IMR-90 (cell line): ENCODE measurements at regions not wholly inside any gene's neighbourhood (a gene's known extent, or its start where the extent isn't known, plus 50 kb on each side); places are given as distances from the start of the nearest gene placed in this dataset.

Experiments
- BHLHE40 ChIP-seq: fragments of 150-350 bp; IDR thresholded peaks from 2 replicates; pipeline ENCODE4 v1.6.1; 2016; ENCODE audit warnings: mild to moderate bottlenecking, low read depth, low read length
- CHD1 ChIP-seq: IDR thresholded peaks from 2 replicates; pipeline ENCODE4 v1.6.1; 2012; ENCODE audit warnings: low read depth, low read length, improper control_type of control experiment
- FOS ChIP-seq: fragments of 150-350 bp; IDR thresholded peaks from 2 replicates; pipeline ENCODE4 v1.6.1; 2016; ENCODE audit warnings: low read depth, low read length
- MAZ ChIP-seq: IDR thresholded peaks from 2 replicates; pipeline ENCODE4 v1.6.1; 2012; ENCODE audit warnings: low read depth, mild to moderate bottlenecking, low read length, improper control_type of control experiment, moderate library complexity, borderline replicate concordance
- MXI1 ChIP-seq: IDR thresholded peaks from 2 replicates; pipeline ENCODE4 v1.6.1; 2012; ENCODE audit warnings: low read depth, mild to moderate bottlenecking, low read length, moderate library complexity, borderline replicate concordance
- NFE2L2 ChIP-seq: fragments of 150-350 bp; IDR thresholded peaks from 2 replicates; pipeline ENCODE4 v1.6.1; 2016; ENCODE audit warnings: low read depth, mild to moderate bottlenecking, low read length
- POLR2A ChIP-seq: IDR thresholded peaks from 2 replicates; pipeline ENCODE4 v1.6.1; 2012; ENCODE audit warnings: mild to moderate bottlenecking, low read depth, low read length
- RAD21 ChIP-seq: IDR thresholded peaks from 2 replicates; pipeline ENCODE4 v1.6.1; 2012; ENCODE audit warnings: low read length, improper control_type of control experiment
- RCOR1 ChIP-seq: IDR thresholded peaks from 2 replicates; pipeline ENCODE4 v1.6.1; 2012; ENCODE audit warnings: mild to moderate bottlenecking, low read length, improper control_type of control experiment; ENCODE audit not compliant: insufficient replicate concordance
- SMC3 ChIP-seq: fragments of 150-350 bp; IDR thresholded peaks from 2 replicates; pipeline ENCODE4 v1.6.1; 2016; ENCODE audit warnings: low read depth, mild to moderate bottlenecking, antibody characterized with exemption, low read length, moderate library complexity
- TF ChIP-seq, protein P1 (sequence below): conservative IDR thresholded peaks from 2 replicates; pipeline ENCODE4 v1.5.1; 2012; ENCODE audit warnings: mild to moderate bottlenecking, low read depth, low read length, improper control_type of control experiment
- TF ChIP-seq, protein P2 (sequence below): fragments of 150-350 bp; IDR thresholded peaks from 2 replicates; pipeline ENCODE4 v1.6.1; 2017; ENCODE audit warnings: mild to moderate bottlenecking, antibody characterized with exemption, low read length, low read depth

DNA sequence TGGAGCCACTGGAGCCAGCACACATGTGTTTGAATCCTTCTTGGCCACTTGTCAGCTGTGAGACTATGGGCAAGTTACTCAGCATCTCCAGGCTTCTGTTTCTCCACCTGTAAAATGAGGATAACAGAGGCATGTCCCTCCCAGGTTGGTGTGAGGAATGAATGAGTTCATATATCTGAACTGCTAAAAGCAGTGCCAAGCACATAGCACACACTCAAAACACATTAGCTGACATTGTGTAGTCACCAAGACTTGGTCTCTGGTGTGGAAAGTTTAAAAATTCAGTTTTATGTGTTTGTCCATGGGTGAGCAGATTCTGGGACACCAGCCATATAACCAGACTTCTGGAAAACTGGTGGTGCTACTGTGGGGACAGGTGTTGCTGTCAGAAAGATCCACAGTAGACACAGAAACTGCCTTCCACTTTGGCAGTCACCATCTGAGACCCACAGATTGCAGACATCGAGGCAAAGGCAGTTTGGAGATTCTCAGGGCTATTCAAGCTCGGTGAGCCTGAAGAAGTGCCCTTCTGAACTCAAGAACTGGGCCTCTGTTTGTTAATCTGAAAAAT is 115.8 kb downstream of the MRPL14 start:
- TF ChIP-seq, protein P1, sequence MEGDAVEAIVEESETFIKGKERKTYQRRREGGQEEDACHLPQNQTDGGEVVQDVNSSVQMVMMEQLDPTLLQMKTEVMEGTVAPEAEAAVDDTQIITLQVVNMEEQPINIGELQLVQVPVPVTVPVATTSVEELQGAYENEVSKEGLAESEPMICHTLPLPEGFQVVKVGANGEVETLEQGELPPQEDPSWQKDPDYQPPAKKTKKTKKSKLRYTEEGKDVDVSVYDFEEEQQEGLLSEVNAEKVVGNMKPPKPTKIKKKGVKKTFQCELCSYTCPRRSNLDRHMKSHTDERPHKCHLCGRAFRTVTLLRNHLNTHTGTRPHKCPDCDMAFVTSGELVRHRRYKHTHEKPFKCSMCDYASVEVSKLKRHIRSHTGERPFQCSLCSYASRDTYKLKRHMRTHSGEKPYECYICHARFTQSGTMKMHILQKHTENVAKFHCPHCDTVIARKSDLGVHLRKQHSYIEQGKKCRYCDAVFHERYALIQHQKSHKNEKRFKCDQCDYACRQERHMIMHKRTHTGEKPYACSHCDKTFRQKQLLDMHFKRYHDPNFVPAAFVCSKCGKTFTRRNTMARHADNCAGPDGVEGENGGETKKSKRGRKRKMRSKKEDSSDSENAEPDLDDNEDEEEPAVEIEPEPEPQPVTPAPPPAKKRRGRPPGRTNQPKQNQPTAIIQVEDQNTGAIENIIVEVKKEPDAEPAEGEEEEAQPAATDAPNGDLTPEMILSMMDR: no peak
- TF ChIP-seq RAD21: no peak; the same call in 1 of the 2 replicates
- TF ChIP-seq FOS: no peak
- no peak for TF ChIP-seq SMC3
- no peak for TF ChIP-seq POLR2A
- TF ChIP-seq, protein P2, sequence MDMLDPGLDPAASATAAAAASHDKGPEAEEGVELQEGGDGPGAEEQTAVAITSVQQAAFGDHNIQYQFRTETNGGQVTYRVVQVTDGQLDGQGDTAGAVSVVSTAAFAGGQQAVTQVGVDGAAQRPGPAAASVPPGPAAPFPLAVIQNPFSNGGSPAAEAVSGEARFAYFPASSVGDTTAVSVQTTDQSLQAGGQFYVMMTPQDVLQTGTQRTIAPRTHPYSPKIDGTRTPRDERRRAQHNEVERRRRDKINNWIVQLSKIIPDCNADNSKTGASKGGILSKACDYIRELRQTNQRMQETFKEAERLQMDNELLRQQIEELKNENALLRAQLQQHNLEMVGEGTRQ: no peak
- no peak for TF ChIP-seq MXI1
- TF ChIP-seq RCOR1: no peak
- no peak for TF ChIP-seq NFE2L2
- no peak for TF ChIP-seq BHLHE40
- no peak for TF ChIP-seq MAZ
- TF ChIP-seq CHD1: no peak
